Upper lobe of left lung (tissue), 4 donors: ENCODE measurements at regions not wholly inside any gene's neighbourhood (a gene's known extent, or its start where the extent isn't known, plus 50 kb on each side); places are given as distances from the start of the nearest gene placed in this dataset.

Source experiments
- CTCF ChIP-seq, 6 experiments: fragments of 450-650 bp in 4 of 6; fragments of 200-600 bp in 2 of 6; sonication (generic) in 2 of 6; IDR thresholded peaks; one replicate each; pipeline ENCODE4 v1.5.1; 2016 to 2019; ENCODE audit warnings: antibody characterized with exemption in 6 of 6
- POLR2A ChIP-seq, 4 donors: fragments of 450-650 bp; IDR thresholded peaks; one replicate each; pipeline ENCODE4 v1.5.1; 2016 to 2017; ENCODE audit warnings: antibody characterized with exemption in 4 of 4, mild to moderate bottlenecking in 2 of 4
- POLR2AphosphoS5 ChIP-seq, 2 donors: sonication (generic); formaldehyde crosslinking; IDR thresholded peaks; one replicate each; pipeline ENCODE4 v1.5.1; 2017; ENCODE audit warnings: antibody characterized with exemption in 2 of 2

GRCh38 chr9:106796771-106797170, 66.2 kb upstream of the ZNF462 start:
- TF ChIP-seq POLR2AphosphoS5 (IDR thresholded peaks at IDR 0.05): no peak
- no peak for TF ChIP-seq POLR2A (IDR thresholded peaks at IDR 0.05)
- TF ChIP-seq CTCF (IDR thresholded peaks at IDR 0.05): no peak
